IMR-90 (cell line): ENCODE measurements at regions not wholly inside any gene's neighbourhood (a gene's known extent, or its start where the extent isn't known, plus 50 kb on each side); places are given as distances from the start of the nearest gene placed in this dataset.

ENCODE experiments used
- ATAC-seq: fragments of 200-7000 bp; cut with Tn5 transposase; 2 replicates; pipeline ENCODE4 v1.9.1; 2020; ENCODE audit warnings: low read depth, mild to moderate bottlenecking, moderate library complexity
- BruUV-seq: library from RNA; stranded (reverse); fragments of 400-500 nt; replicated peaks from 2 replicates; lab custom pipeline; 2021; lab: Mats Ljungman, UMichigan
- CTCF ChIA-PET: fragments of 300-600 bp; formaldehyde crosslinking; extraction: SDS; loops from one replicate; lab custom pipeline; 2021; ENCODE audit warnings: antibody characterized with exemption; lab: Yijun Ruan, JAX
- POLR2A ChIA-PET: fragments of 300-600 bp; sonication (Branson Sonifier 250); formaldehyde crosslinking; loops from one replicate; lab custom pipeline; 2022; ENCODE audit warnings: antibody characterized with exemption; ENCODE audit not compliant: unreplicated experiment; lab: Charles Lee
- DNase-seq: peaks from one replicate; pipeline ENCODE4 v3.0.0; 2013
- H2AFZ ChIP-seq: replicated peaks from 2 replicates; pipeline ENCODE3; 2013; ENCODE audit warnings: low read length, mild to moderate bottlenecking; ENCODE audit not compliant: poor library complexity
- H2AK5ac ChIP-seq: 2 replicates; pipeline ENCODE4 v1.6.1; 2013; ENCODE audit warnings: low read depth, low read length, inconsistent platforms
- H2AK9ac ChIP-seq: replicated peaks from 2 replicates; pipeline ENCODE3; 2013; ENCODE audit warnings: mild to moderate bottlenecking, low read depth, low read length, moderate library complexity; ENCODE audit not compliant: poor library complexity
- H2BK120ac ChIP-seq: 2 replicates; pipeline ENCODE4 v1.6.1; 2013; ENCODE audit warnings: low read depth, low read length, inconsistent platforms
- H2BK15ac ChIP-seq: 3 replicates; pipeline ENCODE4 v1.6.1; 2013; ENCODE audit warnings: low read depth, low read length, inconsistent platforms
- H2BK20ac ChIP-seq: 2 replicates; pipeline ENCODE4 v1.6.1; 2013; ENCODE audit warnings: low read depth, mild to moderate bottlenecking, inconsistent platforms, low read length, moderate library complexity
- H2BK5ac ChIP-seq: 2 replicates; pipeline ENCODE4 v1.6.1; 2013; ENCODE audit warnings: mild to moderate bottlenecking, low read depth, low read length, inconsistent platforms; ENCODE audit not compliant: poor library complexity, severe bottlenecking
- H3K14ac ChIP-seq: replicated peaks from 2 replicates; pipeline ENCODE4 v1.6.1; 2013; ENCODE audit warnings: low read depth, low read length, inconsistent platforms
- H3K18ac ChIP-seq: 2 replicates; pipeline ENCODE4 v1.6.1; 2013; ENCODE audit warnings: low read depth, low read length, control low read depth
- H3K23ac ChIP-seq: 2 replicates; pipeline ENCODE4 v1.6.1; 2013; ENCODE audit warnings: low read depth, low read length, inconsistent platforms
- H3K27ac ChIP-seq: 2 replicates; pipeline ENCODE4 v1.5.1; 2013; ENCODE audit warnings: mild to moderate bottlenecking, control low read depth, low read length; ENCODE audit not compliant: insufficient read depth
- H3K27me3 ChIP-seq: 2 replicates; pipeline ENCODE4 v1.6.1; 2013; ENCODE audit warnings: low read length; ENCODE audit not compliant: control insufficient read depth, insufficient read depth
- H3K36me3 ChIP-seq: 2 replicates; pipeline ENCODE4 v1.6.1; 2013; ENCODE audit warnings: low read length, mixed read lengths; ENCODE audit not compliant: control insufficient read depth, insufficient read depth
- H3K4ac ChIP-seq: 2 replicates; pipeline ENCODE4 v1.6.1; 2013; ENCODE audit warnings: low read depth, low read length, inconsistent platforms
- H3K4me1 ChIP-seq: 2 replicates; pipeline ENCODE4 v1.6.1; 2013; ENCODE audit warnings: low read length, mixed read lengths; ENCODE audit not compliant: control insufficient read depth, insufficient read depth
- H3K4me2 ChIP-seq: 2 replicates; pipeline ENCODE4 v1.6.1; 2013; ENCODE audit warnings: low read depth, mild to moderate bottlenecking, control low read depth, low read length, moderate library complexity
- H3K4me3 ChIP-seq: 2 replicates; pipeline ENCODE4 v1.5.1; 2013; ENCODE audit warnings: low read depth, mild to moderate bottlenecking, control low read depth, low read length, moderate library complexity; ENCODE audit not compliant: insufficient read depth
- H3K56ac ChIP-seq: 2 replicates; pipeline ENCODE4 v1.6.1; 2013; ENCODE audit warnings: low read length, inconsistent platforms; ENCODE audit not compliant: insufficient read depth; ENCODE audit errors: extremely low read depth
- H3K79me1 ChIP-seq, 2 experiments: 2 replicates each; pipeline ENCODE4 v1.6.1; 2013; ENCODE audit warnings: low read length in 2 of 2, inconsistent platforms in 1 of 2, low read depth in 1 of 2
- H3K9ac ChIP-seq: 2 replicates; pipeline ENCODE4 v1.6.1; 2013; ENCODE audit warnings: low read depth, low read length, control low read depth
- H3K9me1 ChIP-seq: 2 replicates; pipeline ENCODE4 v1.6.1; 2013; ENCODE audit warnings: low read length, inconsistent platforms; ENCODE audit not compliant: insufficient read depth
- H3K9me3 ChIP-seq: 2 replicates; pipeline ENCODE4 v1.6.1; 2013; ENCODE audit warnings: low read length; ENCODE audit not compliant: control insufficient read depth, insufficient read depth
- H4K20me1 ChIP-seq: 2 replicates; pipeline ENCODE4 v1.6.1; 2013; ENCODE audit warnings: low read length, inconsistent platforms; ENCODE audit not compliant: insufficient read depth
- H4K5ac ChIP-seq: 2 replicates; pipeline ENCODE4 v1.6.1; 2013; ENCODE audit warnings: mild to moderate bottlenecking, low read depth, low read length, control low read depth
- H4K8ac ChIP-seq, 2 experiments: 2 replicates each; pipeline ENCODE4 v1.6.1; 2013; ENCODE audit warnings: low read depth in 2 of 2, low read length in 2 of 2, control low read depth in 1 of 2, inconsistent platforms in 1 of 2
- H4K91ac ChIP-seq: 2 replicates; pipeline ENCODE4 v1.6.1; 2013; ENCODE audit warnings: low read depth, low read length, inconsistent platforms; ENCODE audit not compliant: insufficient read depth
- BHLHE40 ChIP-seq: fragments of 150-350 bp; IDR thresholded peaks from 2 replicates; pipeline ENCODE4 v1.6.1; 2016; ENCODE audit warnings: mild to moderate bottlenecking, low read depth, low read length
- CEBPB ChIP-seq: IDR thresholded peaks from 2 replicates; pipeline ENCODE4 v1.6.1; 2012; ENCODE audit warnings: low read depth, low read length, improper control_type of control experiment
- ELK1 ChIP-seq: fragments of 150-350 bp; IDR thresholded peaks from 2 replicates; pipeline ENCODE4 v1.6.1; 2016; ENCODE audit warnings: low read depth, mild to moderate bottlenecking, low read length, moderate library complexity, borderline replicate concordance
- MAFK ChIP-seq: IDR thresholded peaks from 2 replicates; pipeline ENCODE4 v1.6.1; 2012; ENCODE audit warnings: low read depth, low read length, improper control_type of control experiment
- MXI1 ChIP-seq: IDR thresholded peaks from 2 replicates; pipeline ENCODE4 v1.6.1; 2012; ENCODE audit warnings: low read depth, mild to moderate bottlenecking, low read length, moderate library complexity, borderline replicate concordance
- NFE2L2 ChIP-seq: fragments of 150-350 bp; IDR thresholded peaks from 2 replicates; pipeline ENCODE4 v1.6.1; 2016; ENCODE audit warnings: low read depth, mild to moderate bottlenecking, low read length
- POLR2A ChIP-seq: IDR thresholded peaks from 2 replicates; pipeline ENCODE4 v1.6.1; 2012; ENCODE audit warnings: mild to moderate bottlenecking, low read depth, low read length
- RAD21 ChIP-seq: IDR thresholded peaks from 2 replicates; pipeline ENCODE4 v1.6.1; 2012; ENCODE audit warnings: low read length, improper control_type of control experiment
- RCOR1 ChIP-seq: IDR thresholded peaks from 2 replicates; pipeline ENCODE4 v1.6.1; 2012; ENCODE audit warnings: mild to moderate bottlenecking, low read length, improper control_type of control experiment; ENCODE audit not compliant: insufficient replicate concordance
- RFX5 ChIP-seq: IDR thresholded peaks from 2 replicates; pipeline ENCODE4 v1.8.0; 2012; ENCODE audit warnings: low read depth, mild to moderate bottlenecking, low read length, moderate library complexity
- SMC3 ChIP-seq: fragments of 150-350 bp; IDR thresholded peaks from 2 replicates; pipeline ENCODE4 v1.6.1; 2016; ENCODE audit warnings: low read depth, mild to moderate bottlenecking, antibody characterized with exemption, low read length, moderate library complexity
- USF2 ChIP-seq: fragments of 150-350 bp; IDR thresholded peaks from 2 replicates; pipeline ENCODE4 v1.6.1; 2017; ENCODE audit warnings: mild to moderate bottlenecking, antibody characterized with exemption, low read length, low read depth
- WGBS, 2 experiments: methylation state at CpG; one replicate each; pipeline versions ENCODE4 v1.1.5 to v1.1.7; 2013; ENCODE audit warnings: missing lambda C conversion rate in 2 of 2; ENCODE audit not compliant: insufficient read length in 1 of 2; ENCODE audit errors: extremely low coverage in 2 of 2; 5-methylcytosine and 5-hydroxymethylcytosine counted together
- dilution Hi-C: fragments of 300-500 bp; cut with HindIII; formaldehyde crosslinking; loops from one replicate; pipeline ENCODE4 v1.14.3; 2018; ENCODE audit warnings: low sequenced_read_pairs; ENCODE audit not compliant: unreplicated experiment
- in situ Hi-C: fragments of 300-500 bp; cut with MboI; formaldehyde crosslinking; loops from 3 replicates; pipeline ENCODE4 v1.14.3; 2019; ENCODE audit warnings: low sequenced_read_pairs, inconsistent platforms, mixed read lengths
- intact Hi-C: fragments of 100-400 bp; cut with micrococcal nuclease; formaldehyde crosslinking; loops from 2 replicates; pipeline ENCODE4 v1.10.0; 2022

- no peak overlapping the region for H4K91ac ChIP-seq
- POLR2A ChIA-PET = no interaction called here
These were observed 311.8 kb upstream of the DPYD start for GRCh38 chr1:98232678-98233077.

More at GRCh38 chr1:98232678-98233077, 311.8 kb upstream of the DPYD start:
- no peak overlapping the region for H3K27ac ChIP-seq
- H3K4me2 ChIP-seq = no peak overlapping the region
- H3K18ac ChIP-seq = no peak overlapping the region
- H4K20me1 ChIP-seq = no peaks in the 10 kb centered on the region
- no peak overlapping the region for H2AK9ac ChIP-seq
- no peak overlapping the region for H2BK5ac ChIP-seq
- H2AK5ac ChIP-seq = no peak overlapping the region
- CTCF ChIA-PET = no interaction called here
- H3K4me3 ChIP-seq = no peak overlapping the region
- no peak overlapping the region for H3K56ac ChIP-seq
- H2BK20ac ChIP-seq = no peak overlapping the region
- BruUV-seq = no TSS peak
- H3K23ac ChIP-seq = no peak overlapping the region
- no peaks in the 10 kb centered on the region for H3K36me3 ChIP-seq
- no peak overlapping the region for H4K5ac ChIP-seq
- ATAC-seq (no peak), DNase-seq (no peak)
- no peaks in the 10 kb centered on the region for H3K27me3 ChIP-seq
- H3K4ac ChIP-seq = no peak overlapping the region
- dilution Hi-C loops (no loop called here), intact Hi-C loops (no loop called here), in situ Hi-C loops (no loop called here)
- H3K9me1 ChIP-seq = no peaks in the 10 kb centered on the region
- H3K9me3 ChIP-seq = peaks cover 11% of the 10 kb centered on the region
- no CpG with 5 or more reads among the region's 3 CpGs for WGBS, 2 experiments
- no peak overlapping the region for H2AFZ ChIP-seq
- H4K8ac ChIP-seq = no peak overlapping the region
- H3K4me1 ChIP-seq = no peaks in the 10 kb centered on the region
- no peak overlapping the region for H2BK15ac ChIP-seq
- H3K9ac ChIP-seq = no peak overlapping the region
- TF ChIP-seq SMC3 = no peak
- TF ChIP-seq POLR2A = no peak
- no peak for TF ChIP-seq RAD21
- no peak for TF ChIP-seq MXI1
- TF ChIP-seq BHLHE40 = no peak
- TF ChIP-seq RFX5 = no peak
- TF ChIP-seq USF2 = no peak
- TF ChIP-seq ELK1 = no peak
- TF ChIP-seq RCOR1 = no peak
- TF ChIP-seq CEBPB = no peak
- no peak for TF ChIP-seq MAFK
- TF ChIP-seq NFE2L2 = no peak
- no peak overlapping the region for H2BK120ac ChIP-seq
- H3K14ac ChIP-seq = no peak overlapping the region
- no peaks in the 10 kb centered on the region for H3K79me1 ChIP-seq
